Neuronal stem cell (in vitro differentiated cells): ENCODE measurements at regions not wholly inside any gene's neighbourhood (a gene's known extent, or its start where the extent isn't known, plus 50 kb on each side); places are given as distances from the start of the nearest gene placed in this dataset.
"Not testable (repeated sequence)": the region's sequence is repeated elsewhere in the genome, so short reads cannot be mapped to it uniquely, and the experiment has no call there.

ENCODE experiments used
- DNase-seq: peaks from one replicate; pipeline ENCODE4 v3.0.0-alpha.2; 2013; ENCODE audit warnings: low spot score
- H2AFZ ChIP-seq: one replicate; pipeline ENCODE4 v1.6.1; 2013; ENCODE audit warnings: mild to moderate bottlenecking, low read length, inconsistent platforms
- H2AK5ac ChIP-seq: 2 replicates; pipeline ENCODE4 v1.6.1; 2013; ENCODE audit warnings: low read depth, mild to moderate bottlenecking, inconsistent platforms, low read length, moderate library complexity, mixed read lengths
- H2BK120ac ChIP-seq: 2 replicates; pipeline ENCODE4 v1.6.1; 2013; ENCODE audit warnings: low read depth, mild to moderate bottlenecking, inconsistent platforms, low read length, moderate library complexity, mixed read lengths
- H2BK12ac ChIP-seq: one replicate; pipeline ENCODE4 v1.6.1; 2013; ENCODE audit warnings: low read length, inconsistent platforms
- H2BK15ac ChIP-seq: 2 replicates; pipeline ENCODE4 v1.6.1; 2013; ENCODE audit warnings: mild to moderate bottlenecking, low read length, inconsistent platforms, mixed read lengths
- H2BK5ac ChIP-seq: one replicate; pipeline ENCODE4 v1.6.1; 2013; ENCODE audit warnings: inconsistent platforms, mild to moderate bottlenecking, low read length, moderate library complexity
- H3K14ac ChIP-seq: one replicate; pipeline ENCODE4 v1.6.1; 2013; ENCODE audit warnings: low read length, inconsistent platforms
- H3K18ac ChIP-seq: 2 replicates; pipeline ENCODE4 v1.6.1; 2013; ENCODE audit warnings: low read length, inconsistent platforms
- H3K23ac ChIP-seq: 2 replicates; pipeline ENCODE4 v1.6.1; 2013; ENCODE audit warnings: low read depth, mild to moderate bottlenecking, mixed read lengths, low read length, inconsistent platforms; ENCODE audit not compliant: poor library complexity
- H3K27ac ChIP-seq: replicated peaks from 3 replicates; pipeline ENCODE4 v1.5.1; 2013; ENCODE audit warnings: low read length, inconsistent platforms
- H3K27me3 ChIP-seq, 3 experiments: 2 replicates each; pipeline ENCODE4 v1.6.1; 2013; ENCODE audit warnings: low read length in 3 of 3, mild to moderate bottlenecking in 2 of 3, inconsistent platforms in 1 of 3, low read depth in 1 of 3, mixed read lengths in 1 of 3, moderate library complexity in 1 of 3; ENCODE audit not compliant: control insufficient read depth in 3 of 3, insufficient read depth in 3 of 3
- H3K36me3 ChIP-seq, 2 donors: replicated peaks in 1 of 2; 2 replicates each; pipeline ENCODE4 v1.6.1; 2013; ENCODE audit warnings: low read length in 2 of 2; ENCODE audit not compliant: control insufficient read depth in 2 of 2, insufficient read depth in 2 of 2
- H3K4ac ChIP-seq: 2 replicates; pipeline ENCODE4 v1.6.1; 2013; ENCODE audit warnings: inconsistent platforms, mild to moderate bottlenecking, low read length, moderate library complexity
- H3K4me1 ChIP-seq, 2 donors: 1 replicate in 1 of 2; 2 replicates in 1 of 2; pipeline ENCODE4 v1.6.1; 2013; ENCODE audit warnings: low read length in 2 of 2, low read depth in 1 of 2; ENCODE audit not compliant: control insufficient read depth in 2 of 2, insufficient read depth in 1 of 2
- H3K4me2 ChIP-seq: one replicate; pipeline ENCODE4 v1.6.1; 2013; ENCODE audit warnings: mild to moderate bottlenecking, low read length, inconsistent platforms; ENCODE audit not compliant: insufficient read depth, poor library complexity, severe bottlenecking
- H3K4me3 ChIP-seq, 2 donors: 2 replicates each; pipeline ENCODE4 v1.5.1; 2013; ENCODE audit warnings: low read length in 2 of 2, mild to moderate bottlenecking in 2 of 2, inconsistent platforms in 1 of 2, moderate library complexity in 1 of 2
- H3K79me1 ChIP-seq: one replicate; pipeline ENCODE4 v1.6.1; 2013; ENCODE audit warnings: low read depth, mild to moderate bottlenecking, inconsistent platforms, low read length, moderate library complexity
- H3K9ac ChIP-seq: one replicate; pipeline ENCODE4 v1.6.1; 2013; ENCODE audit warnings: mild to moderate bottlenecking, low read depth, low read length, inconsistent platforms; ENCODE audit not compliant: poor library complexity
- H3K9me3 ChIP-seq, 2 donors: replicated peaks in 1 of 2; 2 replicates each; pipeline versions ENCODE3 to v1.6.1; 2013; ENCODE audit warnings: low read length in 2 of 2, mild to moderate bottlenecking in 2 of 2, inconsistent platforms in 1 of 2, low read depth in 1 of 2, mixed read lengths in 1 of 2, moderate library complexity in 1 of 2; ENCODE audit not compliant: control insufficient read depth in 2 of 2, insufficient read depth in 1 of 2
- H4K8ac ChIP-seq: one replicate; pipeline ENCODE4 v1.6.1; 2013; ENCODE audit warnings: low read depth, mild to moderate bottlenecking, inconsistent platforms, low read length, moderate library complexity
- H4K91ac ChIP-seq: one replicate; pipeline ENCODE4 v1.6.1; 2013; ENCODE audit warnings: low read length, low read depth, mild to moderate bottlenecking, inconsistent platforms; ENCODE audit not compliant: poor library complexity
- WGBS, 2 donors: extraction: QIAGEN DNeasy Blood & Tissue Kit; methylation state at CpG; one replicate each; pipeline ENCODE4 v1.1.7; 2013; ENCODE audit warnings: missing lambda C conversion rate in 2 of 2, mixed read lengths in 1 of 2; ENCODE audit not compliant: insufficient read length in 2 of 2, insufficient replicate concordance in 1 of 2; ENCODE audit errors: extremely low coverage in 2 of 2; 5-methylcytosine and 5-hydroxymethylcytosine counted together

- no peak overlapping the region for H4K91ac ChIP-seq
- peaks cover 0 to 2% of the 10 kb centered on the region in 2 donors for H3K4me1 ChIP-seq
- no peak overlapping the region for H3K9ac ChIP-seq
- no peak overlapping the region for H3K4me2 ChIP-seq
- no peaks in the 10 kb centered on the region for H3K79me1 ChIP-seq
- no peak overlapping the region for H2BK12ac ChIP-seq
- H2AK5ac ChIP-seq, result no peak overlapping the region
- no peak overlapping the region for H3K4ac ChIP-seq
- H3K9me3 ChIP-seq, result no peaks in the 10 kb centered on the region
- no peak overlapping the region for H3K23ac ChIP-seq
- no peak for DNase-seq
- H2BK15ac ChIP-seq, result no peak overlapping the region
- H3K27me3 ChIP-seq, result no peaks in the 10 kb centered on the region
- no CpG with 5 or more reads among the region's 11 CpGs for WGBS, 2 donors
- H2AFZ ChIP-seq, result no peak overlapping the region
- H4K8ac ChIP-seq, result no peak overlapping the region
- no peaks in the 10 kb centered on the region for H3K36me3 ChIP-seq
- H3K18ac ChIP-seq, result no peak overlapping the region
- no peak overlapping the region for H2BK120ac ChIP-seq
- no peak overlapping the region for H3K4me3 ChIP-seq
- H2BK5ac ChIP-seq, result no peak overlapping the region
- no peak overlapping the region for H3K27ac ChIP-seq
- no peak overlapping the region for H3K14ac ChIP-seq
Observed at GRCh38 chr9:118670011-118670953, 699.0 kb downstream of the BRINP1 start.

DNA sequence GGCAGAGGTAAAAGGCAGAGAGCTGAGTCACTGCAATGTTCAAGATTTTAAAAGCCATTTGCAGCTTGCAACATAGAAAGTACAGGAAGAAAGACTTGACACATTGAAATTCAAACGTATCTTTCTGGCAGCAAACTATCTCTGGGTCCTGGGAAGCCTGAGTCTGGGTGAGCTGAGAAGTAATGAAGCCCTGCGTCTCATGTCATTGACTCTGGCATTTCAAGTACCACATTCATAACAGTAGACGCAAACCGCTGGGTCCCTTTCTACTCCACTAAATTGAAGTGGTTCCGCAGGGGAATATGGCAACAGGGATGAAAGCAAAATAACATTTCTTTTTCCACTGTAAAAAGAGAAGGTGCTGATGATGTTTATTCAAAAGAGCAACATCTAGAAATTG, 694.3 kb downstream of the BRINP1 start:
- Histone ChIP-seq H2BK5ac (no peak overlapping the region), H3K9ac (no peak overlapping the region), H2AK5ac (no peak overlapping the region), H4K91ac (no peak overlapping the region), H3K4me2 (no peak overlapping the region), H3K14ac (no peak overlapping the region), H3K79me1 (no peaks in the 10 kb centered on the region), H4K8ac (no peak overlapping the region), H3K27me3 (no peaks in the 10 kb centered on the region), H3K4me1 (peaks cover 0 to 2% of the 10 kb centered on the region in 2 donors), H3K36me3 (no peaks in the 10 kb centered on the region), H3K4ac (no peak overlapping the region), H3K18ac (no peak overlapping the region), H2BK12ac (no peak overlapping the region), H3K9me3 (no peaks in the 10 kb centered on the region), H2AFZ (no peak overlapping the region), H3K23ac (no peak overlapping the region), H2BK15ac (no peak overlapping the region), H2BK120ac (no peak overlapping the region), H3K4me3 (no peak overlapping the region), H3K27ac (no peak overlapping the region)
- DNase-seq, result no peak
- WGBS, 2 donors, result no CpG with 5 or more reads among the region's 5 CpGs

GRCh38 chr9:118677936-118678653, 691.1 kb downstream of the BRINP1 start:
- not testable (repeated sequence) for H3K4me3 ChIP-seq, DNase-seq, H3K4me1 ChIP-seq, H3K79me1 ChIP-seq, H3K27me3 ChIP-seq, H4K8ac ChIP-seq, H3K18ac ChIP-seq, H3K4me2 ChIP-seq, H3K14ac ChIP-seq, H2BK12ac ChIP-seq, H2AFZ ChIP-seq, H2BK15ac ChIP-seq, H3K36me3 ChIP-seq, H3K4ac ChIP-seq, H4K91ac ChIP-seq, H2BK5ac ChIP-seq, H2AK5ac ChIP-seq, H3K27ac ChIP-seq, H3K23ac ChIP-seq, H2BK120ac ChIP-seq, H3K9me3 ChIP-seq, H3K9ac ChIP-seq
- WGBS, 2 donors, result no CpG with 5 or more reads among the region's 47 CpGs

GRCh38 chr9:118686959-118687358, 682.3 kb downstream of the BRINP1 start:
- no peak overlapping the region for H2BK5ac ChIP-seq
- no peak overlapping the region for H3K14ac ChIP-seq
- H3K79me1 ChIP-seq, result no peaks in the 10 kb centered on the region
- H3K18ac ChIP-seq, result no peak overlapping the region
- no peak overlapping the region for H2BK15ac ChIP-seq
- H4K91ac ChIP-seq, result no peak overlapping the region
- H4K8ac ChIP-seq, result no peak overlapping the region
- no peak overlapping the region for H3K4me3 ChIP-seq
- H3K23ac ChIP-seq, result no peak overlapping the region
- H3K36me3 ChIP-seq, result no peaks in the 10 kb centered on the region
- no peaks in the 10 kb centered on the region for H3K4me1 ChIP-seq
- no peak overlapping the region for H3K9ac ChIP-seq
- no CpG with 5 or more reads among the region's 5 CpGs for WGBS, 2 donors
- no peak overlapping the region for H2BK12ac ChIP-seq
- H2AFZ ChIP-seq, result no peak overlapping the region
- H3K9me3 ChIP-seq, result no peaks in the 10 kb centered on the region
- no peak overlapping the region for H3K4ac ChIP-seq
- no peaks in the 10 kb centered on the region for H3K27me3 ChIP-seq
- no peak overlapping the region for H3K27ac ChIP-seq
- H3K4me2 ChIP-seq, result no peak overlapping the region
- DNase-seq, result no peak
- no peak overlapping the region for H2AK5ac ChIP-seq
- H2BK120ac ChIP-seq, result no peak overlapping the region
